ENCODE measurements at regions not wholly inside any gene's neighbourhood (a gene's known extent, or its start where the extent isn't known, plus 50 kb on each side); places are given as distances from the start of the nearest gene placed in this dataset.

- TF ChIP-seq, protein P1, sequence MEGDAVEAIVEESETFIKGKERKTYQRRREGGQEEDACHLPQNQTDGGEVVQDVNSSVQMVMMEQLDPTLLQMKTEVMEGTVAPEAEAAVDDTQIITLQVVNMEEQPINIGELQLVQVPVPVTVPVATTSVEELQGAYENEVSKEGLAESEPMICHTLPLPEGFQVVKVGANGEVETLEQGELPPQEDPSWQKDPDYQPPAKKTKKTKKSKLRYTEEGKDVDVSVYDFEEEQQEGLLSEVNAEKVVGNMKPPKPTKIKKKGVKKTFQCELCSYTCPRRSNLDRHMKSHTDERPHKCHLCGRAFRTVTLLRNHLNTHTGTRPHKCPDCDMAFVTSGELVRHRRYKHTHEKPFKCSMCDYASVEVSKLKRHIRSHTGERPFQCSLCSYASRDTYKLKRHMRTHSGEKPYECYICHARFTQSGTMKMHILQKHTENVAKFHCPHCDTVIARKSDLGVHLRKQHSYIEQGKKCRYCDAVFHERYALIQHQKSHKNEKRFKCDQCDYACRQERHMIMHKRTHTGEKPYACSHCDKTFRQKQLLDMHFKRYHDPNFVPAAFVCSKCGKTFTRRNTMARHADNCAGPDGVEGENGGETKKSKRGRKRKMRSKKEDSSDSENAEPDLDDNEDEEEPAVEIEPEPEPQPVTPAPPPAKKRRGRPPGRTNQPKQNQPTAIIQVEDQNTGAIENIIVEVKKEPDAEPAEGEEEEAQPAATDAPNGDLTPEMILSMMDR (conservative IDR thresholded peaks at IDR 0.05; ENCODE audit: low read length) = no peak
- TF ChIP-seq EZH2phosphoT487 (IDR thresholded peaks at IDR 0.05; ENCODE audit: borderline replicate concordance) = no peak
Observed at GRCh38 chr17:33986566-33986965, 268.5 kb upstream of the CCL2 start.

Measured in Loucy (cell line).